ENCODE measurements at regions not wholly inside any gene's neighbourhood (a gene's known extent, or its start where the extent isn't known, plus 50 kb on each side); places are given as distances from the start of the nearest gene placed in this dataset.
"Not testable (repeated sequence)": the region's sequence is repeated elsewhere in the genome, so short reads cannot be mapped to it uniquely, and the experiment has no call there.

- not testable (repeated sequence) for DNase-seq (ENCODE audit: low spot score)
Observed at GRCh38 chr7:69393912-69394311, 204.4 kb upstream of the AUTS2 start.

DNA sequence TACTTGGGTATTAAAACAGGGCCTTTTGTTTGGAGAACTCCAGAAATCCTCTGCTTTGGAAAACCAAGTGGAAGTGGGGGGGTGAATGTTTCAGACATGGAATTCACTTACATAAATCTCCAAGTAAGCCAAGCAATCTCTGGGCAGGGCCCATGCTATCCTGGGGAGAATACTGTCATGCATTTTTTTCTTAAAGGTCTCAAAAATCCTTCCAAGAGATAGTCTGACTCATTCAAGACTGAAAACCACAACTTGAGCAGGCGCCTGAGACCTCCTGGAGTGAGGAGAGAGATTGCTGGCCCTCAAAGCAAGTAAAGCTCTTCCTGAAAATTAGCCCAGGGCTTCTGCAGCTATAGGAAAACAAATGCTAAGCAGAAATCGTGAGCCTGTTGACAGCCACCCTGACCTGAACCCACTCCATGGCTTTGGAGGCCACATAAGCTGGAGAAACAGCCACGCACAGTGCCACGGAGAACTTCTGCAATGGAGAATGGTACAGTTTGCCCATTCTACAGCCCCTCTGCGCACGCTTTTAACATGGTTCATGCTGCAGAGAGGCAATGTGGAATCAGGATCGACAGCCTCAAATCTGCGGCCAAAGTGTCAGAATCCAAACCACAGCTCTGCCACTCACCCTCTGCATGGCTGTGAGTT lies 203.1 kb upstream of the AUTS2 start:
- DNase-seq (ENCODE audit: low spot score), result no peak

DNA sequence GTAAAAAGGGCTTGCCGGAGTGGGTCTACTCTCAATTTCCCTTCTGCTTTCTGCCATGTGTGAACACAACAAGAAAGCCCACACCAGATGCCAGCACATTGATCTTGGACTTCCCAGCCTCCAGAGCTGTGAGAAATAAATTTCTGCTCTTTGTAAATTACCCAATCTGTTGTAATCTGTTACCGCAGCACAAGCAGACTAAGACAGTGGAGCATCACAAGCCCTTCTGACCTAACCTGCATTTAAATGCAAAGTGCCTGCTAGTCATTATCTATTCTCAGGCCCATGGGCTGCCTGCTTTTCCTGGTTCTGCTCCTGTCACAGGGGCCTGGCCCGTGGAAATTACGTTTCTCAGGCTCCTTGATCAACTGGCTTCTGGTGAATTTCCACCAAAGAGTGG lies 199.3 kb upstream of the AUTS2 start:
- no peak for DNase-seq (ENCODE audit: low spot score)

DNA sequence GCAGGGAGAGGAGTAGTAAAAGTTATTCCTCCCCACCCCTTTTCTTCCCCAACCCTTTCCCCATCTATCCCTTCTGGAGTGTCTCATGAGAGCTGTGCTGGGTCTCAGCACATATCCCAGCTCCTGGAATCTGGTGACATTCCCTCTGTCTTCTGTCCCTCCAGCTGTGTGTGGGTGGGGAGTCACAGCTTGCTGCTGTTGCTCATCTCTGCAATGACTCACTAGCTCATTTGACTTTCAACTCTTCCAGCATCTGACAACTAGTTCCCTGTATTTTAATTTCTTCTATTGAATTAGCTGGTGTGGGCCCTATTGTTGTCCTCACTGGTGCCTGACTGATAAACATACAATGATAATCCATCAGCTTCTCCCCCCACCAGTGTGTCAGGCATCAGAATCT lies 198.9 kb upstream of the AUTS2 start:
- peak; percentile 88 for DNase-seq (ENCODE audit: low spot score)

- DNase-seq (ENCODE audit: low spot score), result no peak
Observed at GRCh38 chr7:69402696-69403095, 195.6 kb upstream of the AUTS2 start.

- peak; percentile 6 for DNase-seq (ENCODE audit: low spot score)
Observed at GRCh38 chr7:69403169-69403568, 195.1 kb upstream of the AUTS2 start.

DNA sequence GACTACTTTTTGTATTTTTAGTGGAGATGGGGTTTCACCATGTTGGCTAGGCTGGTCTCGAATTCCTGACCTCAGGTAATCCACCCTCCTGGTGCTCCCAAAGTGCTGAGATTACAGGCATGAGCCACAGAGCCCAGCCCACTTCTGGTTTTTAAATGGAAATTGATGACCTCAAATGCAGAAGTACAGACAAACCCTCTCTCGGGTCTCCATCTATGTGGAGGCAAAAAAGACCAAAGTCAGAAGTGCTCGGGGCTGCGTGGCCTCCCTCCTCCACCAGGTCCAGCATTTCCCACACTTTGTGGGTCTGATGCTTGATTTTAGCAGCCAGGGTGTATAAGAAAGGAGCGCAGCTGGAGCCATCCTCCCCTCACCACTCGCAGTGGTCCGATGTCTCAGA lies 187.3 kb upstream of the AUTS2 start:
- no peak for DNase-seq (ENCODE audit: low spot score)

DNA sequence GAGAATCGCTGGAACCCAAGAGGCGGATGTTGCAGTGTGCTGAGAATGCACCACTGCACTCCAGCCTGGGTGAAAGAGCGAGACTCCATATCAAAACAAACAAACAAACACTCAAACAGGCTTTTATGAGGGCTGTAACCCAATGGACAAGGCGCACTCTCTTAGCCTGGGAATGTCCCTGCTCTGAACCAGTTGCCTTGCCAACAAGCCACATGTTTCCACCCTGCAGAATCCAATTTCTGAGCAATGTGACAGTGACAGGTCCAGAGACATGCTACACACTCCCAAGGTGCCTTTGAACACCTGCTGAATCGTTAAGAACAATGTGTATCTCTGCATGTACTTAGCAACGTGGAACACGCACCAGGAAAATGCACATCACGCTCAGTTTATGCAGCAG lies 186.8 kb upstream of the AUTS2 start:
- DNase-seq (ENCODE audit: low spot score), result no peak

- DNase-seq (ENCODE audit: low spot score), result no peak
Observed at GRCh38 chr7:69412331-69413146, 185.7 kb upstream of the AUTS2 start.

- no peak for DNase-seq (ENCODE audit: low spot score)
Observed at GRCh38 chr7:69414555-69414954, 183.7 kb upstream of the AUTS2 start.

DNA sequence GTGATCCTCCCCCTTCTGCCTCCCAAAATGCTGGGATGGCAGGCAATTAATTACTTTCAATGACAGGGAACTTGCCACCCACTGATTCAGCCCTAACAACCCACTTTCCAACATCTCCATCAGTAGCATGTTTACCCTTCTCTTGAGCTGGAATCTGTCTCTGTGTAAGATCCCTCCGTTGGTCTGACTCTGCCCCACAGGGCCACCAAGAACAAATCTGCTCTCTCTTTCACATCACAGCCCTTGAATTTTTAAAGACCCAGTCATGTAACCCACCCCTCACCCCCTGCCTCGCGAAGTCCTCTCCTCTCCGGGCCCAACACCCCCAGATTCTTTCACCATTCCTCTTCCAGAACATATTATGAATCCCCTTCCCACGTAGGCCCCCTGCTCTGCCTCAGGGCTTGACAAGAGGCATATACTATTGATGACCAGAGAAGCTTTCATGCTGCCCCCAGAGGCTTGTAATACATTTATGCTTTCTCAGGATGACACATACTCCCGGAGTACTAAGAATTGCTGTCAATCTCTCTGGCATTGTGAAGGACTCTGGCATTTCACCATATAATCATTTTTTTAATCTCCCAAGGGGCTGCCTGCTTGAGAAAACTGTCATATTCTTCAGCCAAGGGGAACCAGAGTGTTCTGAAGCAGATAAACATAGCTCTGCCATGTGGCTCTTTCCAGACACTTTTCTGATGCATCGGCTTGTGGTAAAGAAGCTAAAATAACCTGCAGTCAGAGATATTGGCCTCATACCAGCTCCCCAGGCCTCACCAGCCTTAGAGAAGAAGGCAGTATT lies 179.2 kb upstream of the AUTS2 start:
- DNase-seq (ENCODE audit: low spot score), result no peak

DNA sequence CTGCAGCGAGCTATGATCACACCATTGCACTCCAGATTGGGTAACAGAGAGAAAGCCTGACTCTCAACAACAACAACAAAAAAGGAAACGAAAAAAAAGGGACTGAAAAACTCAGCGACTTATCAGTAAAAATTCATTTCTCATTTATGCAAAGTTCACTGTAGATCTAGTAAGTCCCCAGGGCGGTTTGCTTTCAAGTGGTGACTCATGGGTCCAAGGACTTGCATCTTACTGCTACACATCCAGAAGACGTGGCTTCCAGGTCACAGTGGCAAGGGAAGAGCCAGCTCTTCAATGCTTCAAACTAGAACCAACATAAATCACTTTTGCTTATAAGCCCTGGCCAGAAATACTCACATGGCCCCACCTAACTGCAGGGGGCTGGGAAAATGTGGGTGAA lies 178.3 kb upstream of the AUTS2 start:
- no peak for DNase-seq (ENCODE audit: low spot score)

DNA sequence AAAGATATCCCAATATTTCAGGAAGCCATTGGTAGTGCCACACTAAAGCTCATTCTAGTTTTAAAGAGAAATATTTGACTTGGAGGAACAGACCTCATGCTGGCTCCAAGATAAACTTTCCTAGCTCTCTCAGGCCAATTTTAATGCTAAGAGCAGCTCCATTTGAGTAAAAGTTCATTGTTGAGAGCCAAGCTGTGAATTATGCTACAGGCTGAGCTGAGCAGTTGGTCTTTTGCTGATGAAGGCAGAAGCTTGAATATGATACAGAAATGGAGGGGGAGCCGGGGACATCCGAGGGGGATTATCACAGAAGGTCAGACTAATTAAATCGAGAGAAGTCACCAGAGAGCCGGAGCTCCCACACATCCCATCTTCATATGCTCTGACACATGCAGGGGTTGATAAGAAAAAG lies 175.7 kb upstream of the AUTS2 start:
- no peak for DNase-seq (ENCODE audit: low spot score)

DNA sequence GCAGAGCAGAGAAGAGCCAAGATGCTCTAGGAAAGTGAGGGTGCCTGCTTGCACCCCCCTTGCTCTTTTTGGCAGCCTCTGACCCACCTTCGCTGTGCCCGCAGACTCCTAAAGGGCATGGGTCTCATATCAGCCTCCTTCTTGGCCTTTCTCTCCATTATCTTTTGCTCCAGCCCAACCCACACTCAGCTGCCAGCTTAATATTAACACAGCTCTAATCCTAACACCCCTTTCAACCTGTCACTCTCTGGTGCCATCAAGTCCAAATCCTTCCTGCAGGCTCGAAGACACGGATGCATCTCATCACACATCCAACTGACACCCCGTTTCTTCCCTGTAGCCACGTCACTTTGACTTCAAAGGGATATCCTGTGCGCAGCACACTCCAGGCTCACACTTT lies 171.6 kb upstream of the AUTS2 start:
- no peak for DNase-seq (ENCODE audit: low spot score)

- DNase-seq (ENCODE audit: low spot score), result no peak
Observed at GRCh38 chr7:69428089-69428488, 170.2 kb upstream of the AUTS2 start.

DNA sequence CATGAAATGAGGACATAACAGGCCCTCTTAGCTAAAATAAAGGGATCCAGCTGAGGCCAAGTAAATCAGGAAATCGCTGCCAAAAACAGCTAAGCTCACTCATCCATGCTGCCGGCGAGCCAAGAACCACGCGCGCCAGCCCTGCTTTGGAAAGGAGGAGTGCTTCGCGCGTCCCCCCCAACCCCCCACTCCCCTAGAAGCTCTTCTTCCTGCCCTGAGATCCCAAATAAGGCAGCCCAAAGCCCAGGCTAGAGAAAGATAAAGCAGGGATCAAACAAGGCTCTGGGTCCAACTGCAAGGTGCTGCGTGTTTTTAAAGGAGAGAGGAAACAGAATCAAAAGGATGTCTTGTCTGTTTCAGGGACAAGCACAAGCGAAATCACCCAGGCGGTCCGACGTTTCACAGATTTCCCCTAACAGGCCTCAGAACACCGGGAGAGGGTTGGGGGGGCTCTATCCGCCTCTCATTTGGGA lies 168.3 kb upstream of the AUTS2 start:
- peak; percentile 41 for DNase-seq (ENCODE audit: low spot score)

DNA sequence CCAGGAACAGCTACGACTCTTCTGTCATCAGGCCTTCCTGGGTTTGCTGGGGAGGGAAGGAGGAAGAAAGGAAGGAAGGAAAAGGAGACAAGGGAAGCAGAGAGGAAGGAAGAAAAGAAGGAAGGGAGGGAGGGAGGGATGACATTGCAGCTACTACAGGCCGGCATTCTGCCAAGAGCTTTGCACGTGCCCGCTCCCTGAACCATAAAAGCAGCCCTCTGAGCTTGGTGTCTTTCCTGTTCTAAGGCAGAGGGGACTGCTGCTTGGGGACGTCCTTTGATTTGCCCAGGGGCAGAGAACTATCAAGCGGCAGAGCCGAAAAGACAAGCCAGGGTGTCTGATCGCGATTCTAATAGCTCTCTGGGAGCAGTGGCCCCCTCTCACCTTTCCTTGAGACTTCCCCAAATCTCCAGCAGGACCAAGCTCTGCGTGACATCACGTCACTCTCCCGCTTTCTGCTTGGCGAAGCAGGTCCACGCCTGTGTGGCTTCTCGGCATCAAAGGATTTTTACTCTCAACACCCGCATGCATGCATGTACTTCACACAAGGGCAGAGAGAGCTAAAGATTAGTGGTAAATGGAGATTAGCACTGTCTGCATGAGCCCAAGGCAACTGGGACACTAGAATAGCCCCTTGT lies 167.8 kb upstream of the AUTS2 start:
- DNase-seq (ENCODE audit: low spot score), result no peak

DNA sequence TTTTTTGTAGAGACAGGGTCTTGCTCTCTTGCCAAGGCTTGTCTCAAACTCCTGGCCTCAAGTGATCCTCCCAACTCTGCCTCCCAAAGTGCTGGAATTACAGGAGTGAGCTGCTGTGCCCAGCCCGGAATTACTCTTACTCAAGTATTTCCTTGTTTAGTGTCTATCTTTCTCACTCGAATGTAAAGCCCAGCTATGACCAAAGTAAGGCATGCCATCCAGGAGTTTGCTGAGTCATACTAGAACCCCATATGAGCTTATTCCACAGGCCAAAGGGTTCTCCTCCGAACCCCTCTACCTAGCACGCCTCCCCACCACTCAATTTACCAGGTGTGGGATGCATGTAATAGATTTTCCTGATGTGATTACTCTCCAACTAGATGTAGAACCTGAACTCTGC lies 166.6 kb upstream of the AUTS2 start:
- DNase-seq (ENCODE audit: low spot score), result no peak

- not testable (repeated sequence) for DNase-seq (ENCODE audit: low spot score)
Observed at GRCh38 chr7:69432276-69432675, 166.0 kb upstream of the AUTS2 start.

DNA sequence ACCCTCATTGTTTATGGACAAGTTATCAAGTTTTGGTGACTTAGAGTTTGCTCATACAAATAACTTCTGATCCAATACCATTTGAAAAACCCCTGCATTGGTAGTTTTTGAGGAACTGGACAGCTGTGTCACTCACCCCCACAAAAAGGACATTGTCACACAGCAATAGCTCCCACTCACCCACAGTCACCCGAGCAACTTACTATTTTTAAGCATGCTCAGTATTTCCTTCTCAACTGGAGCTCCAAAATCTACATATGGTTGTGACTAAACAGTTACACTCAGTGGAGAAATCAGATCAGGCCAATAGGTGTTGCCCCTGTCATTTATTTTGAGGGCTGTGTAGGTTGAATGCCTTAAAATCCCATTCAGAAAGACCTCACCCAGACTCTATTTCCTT lies 165.2 kb upstream of the AUTS2 start:
- no peak for DNase-seq (ENCODE audit: low spot score)

DNA sequence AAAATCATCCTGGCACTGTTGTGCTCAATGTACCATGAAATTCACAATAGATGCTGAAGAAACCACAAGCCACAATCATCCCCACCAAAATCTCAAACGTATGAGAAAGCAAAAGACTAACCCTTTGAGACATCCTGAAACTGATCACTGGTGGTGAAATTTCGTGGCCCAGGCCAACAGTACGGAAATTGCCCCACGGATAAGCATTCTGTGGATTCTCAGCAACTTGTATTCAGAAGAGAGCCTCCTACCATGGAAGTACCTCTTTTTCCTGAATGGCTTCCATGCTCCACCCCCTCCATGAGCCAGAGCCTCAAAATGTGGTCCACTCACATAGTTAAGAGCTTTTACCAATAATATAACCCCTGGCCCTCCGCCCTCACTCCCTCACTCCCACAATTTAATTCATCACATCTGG lies 163.9 kb upstream of the AUTS2 start:
- DNase-seq (ENCODE audit: low spot score), result no peak

DNA sequence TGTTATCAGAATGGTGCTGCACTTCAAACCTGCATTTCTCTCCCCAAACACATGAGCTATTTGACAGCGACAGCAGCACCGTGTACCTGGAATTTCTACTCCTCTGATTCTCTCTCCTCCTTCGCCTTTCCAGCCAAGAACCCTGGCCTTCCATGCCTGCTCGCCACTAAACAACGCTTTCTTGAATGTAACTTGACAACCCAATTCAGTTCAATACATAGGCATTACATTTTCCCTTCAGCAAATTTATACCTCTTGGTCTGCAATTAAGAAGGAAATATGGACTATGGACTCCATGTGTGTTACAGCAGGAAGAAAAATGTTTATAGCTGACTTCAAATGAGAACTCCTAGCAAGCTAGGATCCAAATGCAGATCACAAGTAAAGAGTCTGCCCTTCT lies 162.6 kb upstream of the AUTS2 start:
- no peak for DNase-seq (ENCODE audit: low spot score)
